SK-N-SH treated with all-trans-retinoic acid at 6 μM for 48 hours (cell line): ENCODE measurements at regions not wholly inside any gene's neighbourhood (a gene's known extent, or its start where the extent isn't known, plus 50 kb on each side); places are given as distances from the start of the nearest gene placed in this dataset.

Experiments used
- ATAC-seq: fragments of 200-7000 bp; cut with Tn5 transposase; 3 replicates; pipeline ENCODE4 v1.9.1; 2020; ENCODE audit warnings: mild to moderate bottlenecking, moderate library complexity
- ARNTL ChIP-seq: fragments of 450-650 bp; formaldehyde crosslinking; IDR thresholded peaks from 2 replicates; pipeline ENCODE4 v1.5.0; 2020; ENCODE audit warnings: low read depth, mild to moderate bottlenecking, moderate library complexity, borderline replicate concordance
- BACH2 ChIP-seq: fragments of 250-450 bp; sonication (Bioruptor Pico); IDR thresholded peaks from 2 replicates; pipeline ENCODE4 v1.9.0; 2021; ENCODE audit warnings: mild to moderate bottlenecking, borderline replicate concordance
- CREB5 ChIP-seq: fragments of 250-450 bp; sonication (Bioruptor Pico); IDR thresholded peaks from 2 replicates; pipeline ENCODE4 v1.5.1; 2020; ENCODE audit warnings: low read depth, mild to moderate bottlenecking, moderate library complexity
- CSDC2 ChIP-seq: fragments of 250-450 bp; sonication (Bioruptor Pico); IDR thresholded peaks from 2 replicates; pipeline ENCODE4 v1.5.0; 2020; ENCODE audit warnings: mild to moderate bottlenecking, moderate library complexity
- GLIS3 ChIP-seq: fragments of 250-450 bp; sonication (Bioruptor Pico); IDR thresholded peaks from 2 replicates; pipeline ENCODE4 v1.5.0; 2020; ENCODE audit warnings: mild to moderate bottlenecking, moderate library complexity
- ISL1 ChIP-seq: fragments of 250-450 bp; sonication (Bioruptor Pico); IDR thresholded peaks from 2 replicates; pipeline ENCODE4 v2.1.2; 2022; ENCODE audit warnings: mild to moderate bottlenecking, moderate library complexity
- PPARA ChIP-seq: fragments of 250-450 bp; sonication (Bioruptor Pico); IDR thresholded peaks from 2 replicates; pipeline ENCODE4 v1.5.0; 2020; ENCODE audit warnings: mild to moderate bottlenecking, borderline replicate concordance
- SNAI2 ChIP-seq: fragments of 250-450 bp; sonication (Bioruptor Pico); IDR thresholded peaks from 2 replicates; pipeline ENCODE4 v1.5.0; 2020; ENCODE audit warnings: mild to moderate bottlenecking, moderate library complexity
- TCF4 ChIP-seq: fragments of 250-450 bp; sonication (Bioruptor Pico); IDR thresholded peaks from 2 replicates; pipeline ENCODE4 v1.8.0; 2021; ENCODE audit warnings: mild to moderate bottlenecking, moderate library complexity, borderline replicate concordance
- TOX ChIP-seq: fragments of 250-450 bp; sonication (Bioruptor Pico); IDR thresholded peaks from 2 replicates; pipeline ENCODE4 v1.8.0; 2021; ENCODE audit warnings: mild to moderate bottlenecking, moderate library complexity, borderline replicate concordance
- TSHZ2 ChIP-seq: fragments of 250-450 bp; sonication (Bioruptor Pico); IDR thresholded peaks from 2 replicates; pipeline ENCODE4 v1.5.0; 2020; ENCODE audit warnings: mild to moderate bottlenecking, moderate library complexity
- ZC3H10 ChIP-seq: fragments of 250-450 bp; sonication (Bioruptor Pico); IDR thresholded peaks from 2 replicates; pipeline ENCODE4 v1.5.1; 2021; ENCODE audit warnings: mild to moderate bottlenecking, moderate library complexity
- ZFP3 ChIP-seq: fragments of 250-450 bp; sonication (Bioruptor Pico); IDR thresholded peaks from 2 replicates; pipeline ENCODE4 v1.5.0; 2020; ENCODE audit warnings: mild to moderate bottlenecking, moderate library complexity
- ZFP30 ChIP-seq: fragments of 450-650 bp; formaldehyde crosslinking; IDR thresholded peaks from 2 replicates; pipeline ENCODE4 v1.5.0; 2022; ENCODE audit warnings: mild to moderate bottlenecking, moderate library complexity
- ZNF565 ChIP-seq: fragments of 450-650 bp; formaldehyde crosslinking; conservative IDR thresholded peaks from 2 replicates; pipeline ENCODE4 v1.5.0; 2020; ENCODE audit warnings: low read depth, mild to moderate bottlenecking, moderate library complexity
- ZNF70 ChIP-seq: fragments of 450-650 bp; formaldehyde crosslinking; IDR thresholded peaks from 2 replicates; pipeline ENCODE4 v1.5.0; 2020; ENCODE audit warnings: mild to moderate bottlenecking, moderate library complexity
- ZNF8 ChIP-seq: fragments of 450-650 bp; formaldehyde crosslinking; IDR thresholded peaks from 2 replicates; pipeline ENCODE4 v1.5.0; 2020; ENCODE audit warnings: mild to moderate bottlenecking, moderate library complexity
- TF ChIP-seq, protein P1 (sequence below): fragments of 250-450 bp; sonication (Bioruptor Pico); IDR thresholded peaks from 2 replicates; pipeline ENCODE4 v1.8.0; 2020; ENCODE audit warnings: mild to moderate bottlenecking, moderate library complexity, borderline replicate concordance
- TF ChIP-seq, protein P2 (sequence below): fragments of 250-450 bp; sonication (Bioruptor Pico); IDR thresholded peaks from 2 replicates; pipeline ENCODE4 v1.8.0; 2021; ENCODE audit warnings: low read depth, mild to moderate bottlenecking, moderate library complexity, borderline replicate concordance

GRCh38 chr4:43816116-43816515 is 632.5 kb downstream of the KCTD8 start:
- no peak for ATAC-seq
- TF ChIP-seq ARNTL (no peak), TSHZ2 (CRISPR knock-in tag) (no peak), TOX (CRISPR knock-in tag) (no peak), ZC3H10 (CRISPR knock-in tag) (no peak)
- TF ChIP-seq, protein P1, sequence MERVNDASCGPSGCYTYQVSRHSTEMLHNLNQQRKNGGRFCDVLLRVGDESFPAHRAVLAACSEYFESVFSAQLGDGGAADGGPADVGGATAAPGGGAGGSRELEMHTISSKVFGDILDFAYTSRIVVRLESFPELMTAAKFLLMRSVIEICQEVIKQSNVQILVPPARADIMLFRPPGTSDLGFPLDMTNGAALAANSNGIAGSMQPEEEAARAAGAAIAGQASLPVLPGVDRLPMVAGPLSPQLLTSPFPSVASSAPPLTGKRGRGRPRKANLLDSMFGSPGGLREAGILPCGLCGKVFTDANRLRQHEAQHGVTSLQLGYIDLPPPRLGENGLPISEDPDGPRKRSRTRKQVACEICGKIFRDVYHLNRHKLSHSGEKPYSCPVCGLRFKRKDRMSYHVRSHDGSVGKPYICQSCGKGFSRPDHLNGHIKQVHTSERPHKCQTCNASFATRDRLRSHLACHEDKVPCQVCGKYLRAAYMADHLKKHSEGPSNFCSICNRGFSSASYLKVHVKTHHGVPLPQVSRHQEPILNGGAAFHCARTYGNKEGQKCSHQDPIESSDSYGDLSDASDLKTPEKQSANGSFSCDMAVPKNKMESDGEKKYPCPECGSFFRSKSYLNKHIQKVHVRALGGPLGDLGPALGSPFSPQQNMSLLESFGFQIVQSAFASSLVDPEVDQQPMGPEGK: no peak

GRCh38 chr4:43822621-43823020 is 626.0 kb downstream of the KCTD8 start:
- ATAC-seq: no peak
- TF ChIP-seq BACH2: no peak
- no peak for TF ChIP-seq TCF4
- TF ChIP-seq, protein P2, sequence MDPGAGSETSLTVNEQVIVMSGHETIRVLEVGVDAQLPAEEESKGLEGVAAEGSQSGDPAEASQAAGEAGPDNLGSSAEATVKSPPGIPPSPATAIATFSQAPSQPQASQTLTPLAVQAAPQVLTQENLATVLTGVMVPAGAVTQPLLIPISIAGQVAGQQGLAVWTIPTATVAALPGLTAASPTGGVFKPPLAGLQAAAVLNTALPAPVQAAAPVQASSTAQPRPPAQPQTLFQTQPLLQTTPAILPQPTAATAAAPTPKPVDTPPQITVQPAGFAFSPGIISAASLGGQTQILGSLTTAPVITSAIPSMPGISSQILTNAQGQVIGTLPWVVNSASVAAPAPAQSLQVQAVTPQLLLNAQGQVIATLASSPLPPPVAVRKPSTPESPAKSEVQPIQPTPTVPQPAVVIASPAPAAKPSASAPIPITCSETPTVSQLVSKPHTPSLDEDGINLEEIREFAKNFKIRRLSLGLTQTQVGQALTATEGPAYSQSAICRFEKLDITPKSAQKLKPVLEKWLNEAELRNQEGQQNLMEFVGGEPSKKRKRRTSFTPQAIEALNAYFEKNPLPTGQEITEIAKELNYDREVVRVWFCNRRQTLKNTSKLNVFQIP (CRISPR knock-in tag): no peak
- TF ChIP-seq ZNF70: no peak
- TF ChIP-seq CREB5: no peak
- TF ChIP-seq CSDC2: no peak
- no peak for TF ChIP-seq ZNF565 (CRISPR knock-in tag)
- no peak for TF ChIP-seq ISL1 (CRISPR knock-in tag)

- no peak for ATAC-seq
- TF ChIP-seq PPARA: no peak
- TF ChIP-seq BACH2: no peak
- no peak for TF ChIP-seq SNAI2 (CRISPR knock-in tag)
- no peak for TF ChIP-seq ZNF8
- no peak for TF ChIP-seq ZFP3 (CRISPR knock-in tag)
- TF ChIP-seq ZFP30: no peak
- no peak for TF ChIP-seq GLIS3 (CRISPR knock-in tag)
- no peak for TF ChIP-seq ZC3H10 (CRISPR knock-in tag)
- TF ChIP-seq TCF4: no peak
- no peak for TF ChIP-seq ISL1 (CRISPR knock-in tag)
- TF ChIP-seq ARNTL: no peak
- TF ChIP-seq, protein P1: no peak
- TF ChIP-seq, all 23 proteins: peak for 0
Measured at GRCh38 chr4:43835869-43836268, 612.7 kb downstream of the KCTD8 start.

DNA sequence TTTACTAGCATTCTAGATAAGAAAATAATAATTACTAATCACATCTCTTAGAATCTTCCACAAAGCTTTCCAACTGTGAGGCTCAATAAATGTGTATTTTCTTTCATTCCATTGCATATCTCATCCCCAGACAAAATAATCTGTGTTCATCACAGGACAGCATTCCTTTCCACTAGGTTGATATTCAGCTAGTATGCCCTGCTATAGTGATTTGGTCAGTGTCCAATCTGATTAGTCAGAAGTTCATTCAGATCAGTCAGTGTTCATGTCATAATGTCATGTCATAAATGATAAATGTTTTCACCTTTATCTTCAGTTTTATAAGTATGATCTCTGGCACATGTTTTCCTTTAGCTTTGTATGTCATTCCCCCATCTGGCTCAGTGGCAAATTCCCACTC is 611.4 kb downstream of the KCTD8 start:
- TF ChIP-seq ZNF70 (no peak), ZNF565 (CRISPR knock-in tag) (no peak)
- no peak for ATAC-seq

- no peak for ATAC-seq
- TF ChIP-seq TOX (CRISPR knock-in tag): no peak
- TF ChIP-seq, all 23 proteins: peak for 0
Measured at GRCh38 chr4:43837604-43838003, 611.0 kb downstream of the KCTD8 start.
